ENCODE measurements at regions not wholly inside any gene's neighbourhood (a gene's known extent, or its start where the extent isn't known, plus 50 kb on each side); places are given as distances from the start of the nearest gene placed in this dataset.
A peak's percentile ranks its signal among the peaks of the same experiment; 100 is the strongest.

GRCh38 chr5:158170534-158170933 is 311.6 kb upstream of the CLINT1 start:
- H3K27me3 Mint-ChIP-seq: peaks cover 11% of the 10 kb centered on the region
- no peaks in the 10 kb centered on the region for H3K9me3 ChIP-seq (ENCODE audit: control insufficient read depth in 2 of 2, low read length in 2 of 2)
- no peak for ATAC-seq (ENCODE audit: low read depth in 2 of 2)
- no peak overlapping the region for H3K27ac Mint-ChIP-seq
- H3K36me3 ChIP-seq (ENCODE audit: control insufficient read depth, insufficient read depth, low read length): no peaks in the 10 kb centered on the region
- no peak overlapping the region for H3K4me3 ChIP-seq (ENCODE audit: low read depth, low read length)
- H3K27me3 ChIP-seq (ENCODE audit: control insufficient read depth, insufficient read depth, low read length): no peaks in the 10 kb centered on the region
- no peaks in the 10 kb centered on the region for H3K36me3 Mint-ChIP-seq
- no peak for DNase-seq
- peaks cover 0 to 2% (median 0%) of the 10 kb centered on the region in 7 donors for H3K9me3 Mint-ChIP-seq
- H3K4me3 Mint-ChIP-seq: no peak overlapping the region
- H3K4me1 ChIP-seq (ENCODE audit: control insufficient read depth, insufficient read depth, low read length, poor library complexity, severe bottlenecking): no peaks in the 10 kb centered on the region
- H3K4me1 Mint-ChIP-seq: peaks cover 0 to 6% (median 0%) of the 10 kb centered on the region in 4 donors
- H3K27ac ChIP-seq (ENCODE audit: insufficient read depth, low read length, poor library complexity, severe bottlenecking): no peak overlapping the region

DNA sequence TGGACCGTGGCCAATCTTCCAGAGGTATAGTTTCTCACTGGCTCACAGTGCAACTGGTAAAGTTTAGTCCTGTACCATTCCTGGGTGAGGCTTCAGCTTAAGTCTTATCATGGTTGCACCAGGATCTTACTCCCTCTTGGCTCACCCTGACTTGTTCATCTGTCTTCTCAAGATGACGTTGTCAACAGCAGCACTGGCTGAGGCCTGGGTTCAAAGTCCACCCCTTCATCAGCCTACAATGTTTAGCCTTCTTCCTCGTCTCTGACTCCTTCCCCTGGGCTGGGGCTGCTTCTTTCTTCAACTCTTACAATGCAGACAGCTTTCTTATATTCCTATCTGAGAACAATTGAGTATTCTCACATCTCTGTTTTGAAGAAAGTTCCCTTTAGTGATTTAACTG is 311.1 kb upstream of the CLINT1 start:
- Histone ChIP-seq H3K27me3 (ENCODE audit: control insufficient read depth, insufficient read depth, low read length) (no peaks in the 10 kb centered on the region), H3K4me3 (ENCODE audit: low read depth, low read length) (no peak overlapping the region), H3K27ac (ENCODE audit: insufficient read depth, low read length, poor library complexity, severe bottlenecking) (no peak overlapping the region), H3K36me3 (ENCODE audit: control insufficient read depth, insufficient read depth, low read length) (no peaks in the 10 kb centered on the region), H3K4me1 (ENCODE audit: control insufficient read depth, insufficient read depth, low read length, poor library complexity, severe bottlenecking) (no peaks in the 10 kb centered on the region), H3K9me3 (ENCODE audit: control insufficient read depth in 2 of 2, low read length in 2 of 2) (no peaks in the 10 kb centered on the region)
- Mint-ChIP-seq H3K36me3 (no peaks in the 10 kb centered on the region), H3K4me1 (peaks cover 0 to 6% (median 0%) of the 10 kb centered on the region in 4 donors), H3K4me3 (no peak overlapping the region), H3K9me3 (peaks cover 0 to 2% (median 0%) of the 10 kb centered on the region in 7 donors), H3K27me3 (peaks cover 11% of the 10 kb centered on the region), H3K27ac (no peak overlapping the region)
- ATAC-seq (ENCODE audit: low read depth in 2 of 2): no peak
- DNase-seq: no peak

GRCh38 chr5:158166424-158166823 is 307.5 kb upstream of the CLINT1 start:
- H3K27ac Mint-ChIP-seq: peak overlapping the region in 1 of 3 donors; percentile 66
- peaks cover 11% of the 10 kb centered on the region for H3K27me3 Mint-ChIP-seq
- H3K4me3 ChIP-seq (ENCODE audit: low read depth, low read length): no peak overlapping the region
- peaks cover 6% of the 10 kb centered on the region for H3K27me3 ChIP-seq (ENCODE audit: control insufficient read depth, insufficient read depth, low read length)
- H3K9me3 ChIP-seq (ENCODE audit: control insufficient read depth in 2 of 2, low read length in 2 of 2): no peaks in the 10 kb centered on the region
- no peaks in the 10 kb centered on the region for H3K36me3 Mint-ChIP-seq
- ATAC-seq (ENCODE audit: low read depth in 2 of 2): no peak
- peaks cover 0 to 2% (median 0%) of the 10 kb centered on the region in 7 donors for H3K9me3 Mint-ChIP-seq
- no peaks in the 10 kb centered on the region for H3K36me3 ChIP-seq (ENCODE audit: control insufficient read depth, insufficient read depth, low read length)
- no peak for DNase-seq
- H3K27ac ChIP-seq (ENCODE audit: insufficient read depth, low read length, poor library complexity, severe bottlenecking): no peak overlapping the region
- no peaks in the 10 kb centered on the region for H3K4me1 ChIP-seq (ENCODE audit: control insufficient read depth, insufficient read depth, low read length, poor library complexity, severe bottlenecking)
- H3K4me1 Mint-ChIP-seq: peaks cover 0 to 6% (median 0%) of the 10 kb centered on the region in 4 donors
- H3K4me3 Mint-ChIP-seq: no peak overlapping the region

DNA sequence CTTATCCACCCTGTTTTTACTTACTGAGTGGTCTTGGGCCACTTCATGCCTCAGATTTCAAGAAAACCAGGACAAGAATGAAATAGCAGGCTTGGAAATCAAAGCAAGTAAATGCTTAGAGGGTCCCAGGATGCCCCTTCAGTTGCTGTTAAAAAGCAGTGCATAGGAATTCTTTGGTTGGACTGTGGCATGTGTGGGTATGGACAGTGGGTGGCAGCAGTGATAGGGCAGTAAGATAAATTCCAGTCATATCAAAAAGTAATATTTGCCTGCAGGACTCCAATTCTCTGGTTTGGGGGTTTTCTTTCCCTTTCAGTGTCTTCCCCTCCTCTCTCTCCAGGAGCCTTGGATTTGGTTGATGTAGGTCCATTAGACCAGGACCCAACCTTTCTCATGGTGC is 306.7 kb upstream of the CLINT1 start:
- Histone ChIP-seq H3K4me1 (ENCODE audit: control insufficient read depth, insufficient read depth, low read length, poor library complexity, severe bottlenecking) (no peaks in the 10 kb centered on the region), H3K36me3 (ENCODE audit: control insufficient read depth, insufficient read depth, low read length) (no peaks in the 10 kb centered on the region), H3K9me3 (ENCODE audit: control insufficient read depth in 2 of 2, low read length in 2 of 2) (no peaks in the 10 kb centered on the region), H3K4me3 (ENCODE audit: low read depth, low read length) (no peak overlapping the region), H3K27me3 (ENCODE audit: control insufficient read depth, insufficient read depth, low read length) (peaks cover 6% of the 10 kb centered on the region), H3K27ac (ENCODE audit: insufficient read depth, low read length, poor library complexity, severe bottlenecking) (no peak overlapping the region)
- peaks cover 0 to 2% (median 0%) of the 10 kb centered on the region in 7 donors for H3K9me3 Mint-ChIP-seq
- H3K4me3 Mint-ChIP-seq: no peak overlapping the region
- ATAC-seq (ENCODE audit: low read depth in 2 of 2): no peak
- no peak for DNase-seq
- peaks cover 11% of the 10 kb centered on the region for H3K27me3 Mint-ChIP-seq
- H3K36me3 Mint-ChIP-seq: no peaks in the 10 kb centered on the region
- H3K4me1 Mint-ChIP-seq: peaks cover 0 to 6% (median 0%) of the 10 kb centered on the region in 4 donors
- H3K27ac Mint-ChIP-seq: no peak overlapping the region

- no peak for DNase-seq
- Mint-ChIP-seq H3K4me1 (peaks cover 0 to 6% (median 0%) of the 10 kb centered on the region in 4 donors), H3K27ac (no peak overlapping the region), H3K4me3 (no peak overlapping the region), H3K36me3 (no peaks in the 10 kb centered on the region), H3K9me3 (peaks cover 0 to 2% (median 0%) of the 10 kb centered on the region in 7 donors), H3K27me3 (peaks cover 11% of the 10 kb centered on the region)
- ATAC-seq (ENCODE audit: low read depth in 2 of 2): no peak
- no peak overlapping the region for H3K27ac ChIP-seq (ENCODE audit: insufficient read depth, low read length, poor library complexity, severe bottlenecking)
- no peak overlapping the region for H3K4me3 ChIP-seq (ENCODE audit: low read depth, low read length)
- no peaks in the 10 kb centered on the region for H3K36me3 ChIP-seq (ENCODE audit: control insufficient read depth, insufficient read depth, low read length)
- no peaks in the 10 kb centered on the region for H3K4me1 ChIP-seq (ENCODE audit: control insufficient read depth, insufficient read depth, low read length, poor library complexity, severe bottlenecking)
- H3K27me3 ChIP-seq (ENCODE audit: control insufficient read depth, insufficient read depth, low read length): peaks cover 6% of the 10 kb centered on the region
- no peaks in the 10 kb centered on the region for H3K9me3 ChIP-seq (ENCODE audit: control insufficient read depth in 2 of 2, low read length in 2 of 2)
These were observed 305.5 kb upstream of the CLINT1 start for GRCh38 chr5:158164296-158165047.

- no peak for ATAC-seq (ENCODE audit: low read depth in 2 of 2)
- Histone ChIP-seq H3K4me3 (ENCODE audit: low read depth, low read length) (no peak overlapping the region), H3K36me3 (ENCODE audit: control insufficient read depth, insufficient read depth, low read length) (no peaks in the 10 kb centered on the region), H3K4me1 (ENCODE audit: control insufficient read depth, insufficient read depth, low read length, poor library complexity, severe bottlenecking) (no peaks in the 10 kb centered on the region), H3K9me3 (ENCODE audit: control insufficient read depth in 2 of 2, low read length in 2 of 2) (no peaks in the 10 kb centered on the region), H3K27ac (ENCODE audit: insufficient read depth, low read length, poor library complexity, severe bottlenecking) (no peak overlapping the region), H3K27me3 (ENCODE audit: control insufficient read depth, insufficient read depth, low read length) (peaks cover 6% of the 10 kb centered on the region)
- peaks cover 11% of the 10 kb centered on the region for H3K27me3 Mint-ChIP-seq
- no peaks in the 10 kb centered on the region for H3K36me3 Mint-ChIP-seq
- no peak overlapping the region for H3K4me3 Mint-ChIP-seq
- peaks cover 0 to 6% (median 0%) of the 10 kb centered on the region in 4 donors for H3K4me1 Mint-ChIP-seq
- H3K9me3 Mint-ChIP-seq: peaks cover 0 to 2% (median 0%) of the 10 kb centered on the region in 7 donors
- DNase-seq: no peak
- H3K27ac Mint-ChIP-seq: no peak overlapping the region
These were observed 304.7 kb upstream of the CLINT1 start for GRCh38 chr5:158163451-158164295.

GRCh38 chr5:158162479-158163034 is 303.6 kb upstream of the CLINT1 start:
- Histone ChIP-seq H3K36me3 (ENCODE audit: control insufficient read depth, insufficient read depth, low read length) (no peaks in the 10 kb centered on the region), H3K4me1 (ENCODE audit: control insufficient read depth, insufficient read depth, low read length, poor library complexity, severe bottlenecking) (no peaks in the 10 kb centered on the region), H3K9me3 (ENCODE audit: control insufficient read depth in 2 of 2, low read length in 2 of 2) (no peaks in the 10 kb centered on the region), H3K27me3 (ENCODE audit: control insufficient read depth, insufficient read depth, low read length) (peaks cover 6% of the 10 kb centered on the region), H3K4me3 (ENCODE audit: low read depth, low read length) (no peak overlapping the region), H3K27ac (ENCODE audit: insufficient read depth, low read length, poor library complexity, severe bottlenecking) (no peak overlapping the region)
- Mint-ChIP-seq H3K27me3 (peaks cover 5% of the 10 kb centered on the region), H3K4me1 (peaks cover 0 to 6% (median 0%) of the 10 kb centered on the region in 4 donors), H3K9me3 (peaks cover 0 to under 1% (median 0%) of the 10 kb centered on the region in 7 donors), H3K36me3 (no peaks in the 10 kb centered on the region), H3K27ac (no peak overlapping the region), H3K4me3 (no peak overlapping the region)
- DNase-seq (no peak), ATAC-seq (ENCODE audit: low read depth in 2 of 2) (no peak)

Data from CD4-positive, CD25-positive, alpha-beta regulatory T cell (primary cell).